Stimulated activated naive CD8-positive, alpha-beta T cell treated with anti-CD3 and anti-CD28 coated beads, Interleukin-15, Interleukin-2, amounts not matched to agents 100 U/mL and 50 U/mL, for 24 hours (primary cell): ENCODE measurements at regions not wholly inside any gene's neighbourhood (a gene's known extent, or its start where the extent isn't known, plus 50 kb on each side); places are given as distances from the start of the nearest gene placed in this dataset.

Experiments used
- ATAC-seq: fragments of 150-1000 bp; cut with Tn5 transposase; one replicate; pipeline ENCODE4 v1.10.0; 2021
- DNase-seq: peaks from one replicate; pipeline ENCODE4 v3.0.0; 2021

DNA sequence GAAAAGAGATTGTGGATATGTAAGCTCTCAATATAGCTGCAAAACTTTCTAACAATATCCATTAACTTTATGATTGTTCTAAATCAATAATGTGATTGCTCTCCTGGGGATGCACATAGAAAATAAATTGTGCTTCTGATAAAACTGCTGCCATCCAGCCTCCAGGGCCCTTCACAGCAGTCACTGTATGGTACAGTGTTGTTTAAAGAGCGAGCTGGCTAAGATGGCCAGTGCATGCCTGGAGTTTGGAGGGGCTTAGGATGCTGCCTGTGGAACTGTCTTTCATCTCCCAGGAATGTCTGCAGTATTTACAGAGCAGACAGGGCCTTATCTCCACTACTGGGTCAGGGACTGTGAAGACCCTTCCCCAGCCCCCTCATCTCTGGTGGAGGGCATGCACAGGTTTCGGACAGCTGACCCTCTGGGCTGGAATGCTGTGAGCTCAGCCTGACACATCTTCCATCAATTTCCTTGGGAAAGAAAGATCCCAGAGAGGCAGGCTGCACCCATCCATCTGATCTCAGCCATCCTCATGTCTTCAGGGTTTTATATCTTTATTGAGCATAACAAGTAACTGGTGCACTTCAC, 137.0 kb downstream of the PLPP3 start:
- DNase-seq, result no peak

DNA sequence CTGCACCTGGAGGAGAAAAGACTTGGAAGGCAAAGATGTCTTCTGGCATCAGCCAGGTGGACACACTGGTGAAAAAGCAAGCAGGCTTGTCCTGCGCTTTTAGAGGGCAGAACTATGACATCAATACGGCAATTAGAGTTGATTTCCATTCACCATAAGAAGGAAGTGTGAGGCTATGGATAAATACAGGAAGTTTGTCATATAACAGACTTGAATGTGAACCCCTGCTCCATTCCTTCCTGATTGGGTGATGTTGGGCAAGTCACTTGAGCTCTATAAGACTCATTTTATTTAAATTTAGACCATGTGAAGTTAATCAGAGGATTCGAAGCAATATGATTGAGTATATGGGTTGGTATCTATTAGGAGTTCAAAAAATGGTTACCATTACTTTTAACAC, 137.8 kb downstream of the PLPP3 start:
- DNase-seq, result no peak
- ATAC-seq, result no peak

More for the DNA sequence above, 137.0 kb downstream of the PLPP3 start:
- ATAC-seq, result no peak

- no peak for DNase-seq
- no peak for ATAC-seq
These were observed 139.6 kb downstream of the PLPP3 start for GRCh38 chr1:56439610-56440264.

DNA sequence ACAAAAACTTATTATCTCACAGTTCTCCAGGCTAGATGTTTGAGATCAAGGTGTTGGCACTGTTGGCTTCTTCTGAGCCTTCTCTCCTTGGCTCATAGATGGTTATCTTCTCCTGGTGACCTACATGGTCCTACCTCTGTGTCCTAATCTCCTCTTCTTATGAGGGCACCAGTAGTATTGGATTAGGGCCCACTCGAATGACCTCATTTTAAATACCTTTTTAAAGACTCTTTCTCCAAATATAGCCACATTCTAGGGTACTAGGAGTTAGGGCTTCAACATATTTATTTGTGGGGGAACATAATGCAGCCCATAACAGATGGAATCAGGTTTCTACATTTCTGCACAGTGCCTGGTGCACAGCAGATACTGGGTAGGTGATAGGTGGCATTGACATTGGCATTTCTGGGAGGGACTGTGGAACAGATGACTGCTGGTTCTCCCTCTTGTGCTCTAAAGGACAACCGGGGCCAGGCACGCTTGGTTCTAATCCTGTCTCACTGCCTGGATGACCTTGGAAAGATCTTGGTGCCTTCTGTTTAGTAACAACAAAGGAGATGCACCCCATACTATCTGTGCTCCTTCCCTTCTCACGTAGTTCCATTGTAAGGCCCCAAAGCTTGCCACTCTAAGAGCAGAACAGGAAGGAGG, 140.3 kb downstream of the PLPP3 start:
- no peak for ATAC-seq
- DNase-seq, result no peak

GRCh38 chr1:56437959-56438358, 141.4 kb downstream of the PLPP3 start:
- ATAC-seq (no peak), DNase-seq (no peak)

- ATAC-seq (no peak), DNase-seq (no peak)
These were observed 142.4 kb downstream of the PLPP3 start for GRCh38 chr1:56436912-56437417.

- DNase-seq (no peak), ATAC-seq (no peak)
These were observed 143.1 kb downstream of the PLPP3 start for GRCh38 chr1:56436296-56436695.

- DNase-seq (no peak), ATAC-seq (no peak)
These were observed 143.7 kb downstream of the PLPP3 start for GRCh38 chr1:56435434-56436262.

- ATAC-seq, result no peak
- DNase-seq, result no peak
These were observed 144.6 kb downstream of the PLPP3 start for GRCh38 chr1:56434740-56435139.

DNA sequence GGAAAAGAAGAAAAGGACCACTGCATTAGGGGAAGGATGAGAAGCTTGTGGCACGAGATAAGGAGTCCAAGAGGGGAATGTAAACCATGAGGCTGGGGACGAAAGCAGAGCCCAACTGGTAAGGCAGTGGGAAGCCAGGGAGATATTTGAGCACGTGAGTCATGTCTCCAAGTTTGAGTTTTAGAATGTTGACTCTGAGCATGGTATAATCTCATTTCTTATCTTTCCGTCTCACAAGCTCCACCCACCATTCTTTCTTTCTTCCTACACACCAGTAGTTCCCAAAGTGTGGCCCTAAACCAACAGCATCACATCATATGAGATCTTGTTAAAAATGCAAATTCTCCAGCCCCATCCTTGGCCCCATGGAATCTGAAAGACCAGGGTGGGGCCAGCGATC, 145.3 kb downstream of the PLPP3 start:
- DNase-seq (no peak), ATAC-seq (no peak)

GRCh38 chr1:56433056-56433577, 146.2 kb downstream of the PLPP3 start:
- ATAC-seq (no peak), DNase-seq (no peak)

- ATAC-seq, result no peak
- DNase-seq, result no peak
These were observed 147.0 kb downstream of the PLPP3 start for GRCh38 chr1:56432166-56432971.

DNA sequence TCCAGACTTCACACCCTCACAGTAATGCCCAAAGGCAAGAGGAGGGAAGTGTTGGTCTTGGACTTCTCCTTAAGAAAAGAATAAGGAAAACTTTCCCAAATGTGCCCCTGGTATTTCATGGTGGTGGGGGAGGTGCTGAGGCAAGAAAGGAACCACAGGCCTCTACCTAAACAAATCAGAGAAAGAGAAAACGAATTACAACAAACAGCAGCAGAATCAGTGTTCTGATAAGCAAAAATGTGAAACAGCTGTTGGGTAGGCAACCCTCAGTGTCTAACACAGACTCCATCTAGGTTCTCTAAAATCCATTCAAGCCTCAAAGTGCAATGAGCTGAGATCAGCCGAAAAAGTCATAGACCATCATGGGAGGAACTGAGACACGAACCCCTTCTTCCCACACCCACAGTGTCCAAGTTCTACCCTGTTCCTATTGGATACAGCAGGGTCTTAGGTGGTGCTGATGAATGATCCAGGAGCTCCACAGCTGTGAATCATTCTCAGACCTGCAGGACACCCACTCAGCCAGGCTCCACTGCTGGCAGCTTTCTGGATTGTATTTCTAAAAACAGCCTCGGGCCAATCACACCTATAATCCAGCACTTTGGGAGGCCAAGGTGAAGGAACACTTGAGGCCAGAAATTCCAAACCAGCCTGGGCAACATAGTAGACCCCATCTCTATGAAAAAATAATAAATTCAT, 149.1 kb downstream of the PLPP3 start:
- DNase-seq (no peak), ATAC-seq (no peak)

- ATAC-seq (no peak), DNase-seq (no peak)
These were observed 150.1 kb downstream of the PLPP3 start for GRCh38 chr1:56429288-56429687.

GRCh38 chr1:56426587-56427381, 152.6 kb downstream of the PLPP3 start:
- DNase-seq, result no peak
- ATAC-seq, result no peak

DNA sequence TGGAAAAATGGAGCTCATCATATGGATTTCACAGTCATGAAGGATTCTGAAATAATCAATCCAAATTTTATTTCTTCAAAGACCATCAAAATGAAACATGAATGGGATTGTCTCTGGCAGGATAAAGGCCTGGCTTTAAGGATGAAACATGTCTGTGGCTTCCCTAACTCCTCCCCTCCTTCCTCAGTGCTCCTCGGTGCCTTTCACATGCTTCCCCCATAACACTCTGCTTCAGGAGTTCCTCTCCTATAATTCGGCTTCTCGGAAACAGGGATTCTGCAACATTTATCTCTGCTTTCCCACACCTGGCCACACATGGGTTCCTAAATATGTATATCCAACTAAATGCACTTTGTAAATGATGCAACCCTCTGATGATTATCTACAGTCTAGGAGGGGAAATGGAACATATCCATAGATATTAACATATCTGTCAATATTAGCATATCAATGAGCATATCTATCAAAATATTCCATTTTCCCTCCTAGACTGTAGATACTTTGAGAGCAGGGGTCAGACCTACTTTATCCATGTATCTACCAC, 153.8 kb downstream of the PLPP3 start:
- ATAC-seq, result no peak
- no peak for DNase-seq

GRCh38 chr1:56424744-56425493, 154.4 kb downstream of the PLPP3 start:
- no peak for ATAC-seq
- DNase-seq, result no peak

DNA sequence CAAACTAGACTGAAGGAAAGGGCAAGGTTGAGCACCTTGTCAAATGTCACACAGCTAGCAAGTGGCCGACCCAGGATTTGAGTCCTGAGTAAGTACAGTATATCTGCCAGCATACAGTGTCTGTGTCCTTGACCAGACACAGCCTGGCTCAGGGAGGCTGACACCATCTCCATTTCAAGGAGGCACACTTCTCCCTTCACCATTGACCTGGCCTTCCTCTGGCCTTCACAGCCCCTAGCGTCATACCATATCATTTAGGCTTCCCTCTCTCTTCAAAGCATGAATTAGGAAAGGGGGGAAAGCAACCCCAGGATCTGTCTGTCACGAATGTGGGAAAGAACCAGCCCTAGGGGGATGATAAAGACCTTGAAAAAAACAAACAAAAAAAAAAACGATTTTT, 155.6 kb downstream of the PLPP3 start:
- ATAC-seq (no peak), DNase-seq (no peak)

GRCh38 chr1:56418151-56418631, 161.2 kb downstream of the PLPP3 start:
- no peak for DNase-seq
- ATAC-seq, result no peak
